IPS-NIHi7 (cell line): ENCODE measurements at regions not wholly inside any gene's neighbourhood (a gene's known extent, or its start where the extent isn't known, plus 50 kb on each side); places are given as distances from the start of the nearest gene placed in this dataset.

ENCODE experiments used
- DNase-seq: peaks from one replicate; pipeline ENCODE4 v3.0.0; 2012; ENCODE audit warnings: mixed read lengths; ENCODE audit errors: extremely low spot score

DNA sequence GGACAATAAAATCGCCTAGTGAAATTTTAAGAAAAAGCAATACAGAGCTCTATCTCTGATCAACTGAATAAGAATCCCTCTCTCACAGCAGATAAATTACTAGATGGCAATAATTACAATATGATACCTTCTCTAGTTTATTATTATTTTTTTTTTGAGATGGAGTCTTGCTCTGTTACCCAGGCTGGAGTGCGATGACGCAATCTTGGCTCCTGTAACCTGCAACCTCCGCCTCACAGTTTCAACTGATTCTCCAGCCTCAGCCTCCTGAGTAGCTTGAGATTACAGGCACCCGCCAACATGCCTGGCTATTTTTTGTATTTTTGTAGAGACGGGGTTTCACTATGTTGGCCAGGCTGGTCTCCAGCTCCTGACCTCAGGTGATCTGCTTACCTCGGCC lies 129.3 kb upstream of the PTCHD4 start:
- no peak for DNase-seq

DNA sequence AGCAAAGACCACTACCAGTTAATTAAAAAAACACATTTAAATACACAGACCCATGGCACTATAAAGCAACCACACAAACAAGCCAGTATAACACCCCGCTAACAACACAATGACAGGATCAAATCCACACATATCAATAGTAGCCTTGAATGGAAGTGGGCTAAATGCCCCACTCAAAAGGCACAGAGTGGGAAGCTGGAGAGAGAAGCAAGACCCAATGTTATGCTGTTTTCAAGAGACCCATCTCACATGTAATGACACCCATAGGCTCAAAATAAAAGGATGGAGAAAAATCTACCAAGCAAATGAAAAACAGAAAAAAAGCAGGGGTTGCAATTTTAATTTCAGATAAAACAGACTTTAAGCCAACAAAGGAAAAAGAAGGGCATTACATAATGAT lies 125.4 kb upstream of the PTCHD4 start:
- DNase-seq = no peak

DNA sequence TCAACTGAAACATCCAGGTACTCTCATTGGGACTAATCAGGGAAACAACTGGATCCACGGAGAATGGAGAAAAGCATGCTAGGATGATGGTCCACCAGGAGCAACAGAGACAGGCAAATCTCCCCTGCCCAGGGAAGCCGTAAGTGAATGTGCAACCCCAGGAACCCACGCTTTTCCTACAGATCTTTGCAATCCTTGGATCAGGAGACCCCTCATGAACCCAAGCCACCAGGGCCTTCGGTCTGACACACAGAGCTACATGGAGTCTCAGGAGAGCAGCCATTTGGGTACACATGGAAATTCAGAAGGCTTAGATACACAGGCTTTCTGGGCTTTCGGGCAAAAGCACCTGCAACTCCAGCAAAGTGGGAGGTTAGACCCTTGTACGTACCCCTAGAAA lies 122.1 kb upstream of the PTCHD4 start:
- no peak for DNase-seq

DNA sequence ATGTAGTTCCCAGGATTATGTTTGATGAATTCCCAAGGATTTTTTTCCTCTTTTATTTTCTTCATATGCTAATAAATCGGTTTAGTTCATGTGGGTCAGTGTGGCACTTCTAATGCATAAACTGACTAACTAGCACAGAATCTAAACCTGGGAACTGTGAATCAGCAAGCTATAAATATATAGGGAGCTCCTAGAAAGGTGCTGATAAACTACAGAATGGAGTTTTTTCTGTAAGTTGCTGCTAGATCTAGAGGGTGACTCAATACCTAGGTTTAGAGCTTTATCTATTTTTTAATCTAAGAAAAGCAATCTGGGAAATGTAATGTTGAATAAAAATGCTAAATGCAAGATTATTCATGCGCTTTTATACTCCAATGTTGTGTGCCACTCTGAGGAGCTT lies 118.8 kb upstream of the PTCHD4 start:
- DNase-seq = no peak

DNA sequence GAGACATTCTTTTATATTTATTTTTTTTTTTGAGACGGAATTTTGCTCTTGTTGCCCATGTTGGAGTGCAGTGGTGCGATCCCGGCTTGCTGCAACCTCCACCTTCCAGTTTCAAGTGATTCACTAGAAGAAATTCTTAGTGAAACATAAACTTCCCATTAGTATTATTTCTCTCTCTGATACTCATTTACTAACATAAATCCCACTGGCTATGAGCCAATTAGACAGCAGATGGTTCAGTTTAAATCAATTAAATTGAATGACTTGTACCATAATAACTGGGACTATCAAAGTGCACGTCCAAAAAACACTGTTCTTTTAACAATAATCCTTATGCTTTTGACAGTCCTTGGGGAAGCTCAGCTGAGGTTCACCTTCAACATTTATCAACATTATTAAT lies 111.2 kb upstream of the PTCHD4 start:
- DNase-seq = no peak

DNA sequence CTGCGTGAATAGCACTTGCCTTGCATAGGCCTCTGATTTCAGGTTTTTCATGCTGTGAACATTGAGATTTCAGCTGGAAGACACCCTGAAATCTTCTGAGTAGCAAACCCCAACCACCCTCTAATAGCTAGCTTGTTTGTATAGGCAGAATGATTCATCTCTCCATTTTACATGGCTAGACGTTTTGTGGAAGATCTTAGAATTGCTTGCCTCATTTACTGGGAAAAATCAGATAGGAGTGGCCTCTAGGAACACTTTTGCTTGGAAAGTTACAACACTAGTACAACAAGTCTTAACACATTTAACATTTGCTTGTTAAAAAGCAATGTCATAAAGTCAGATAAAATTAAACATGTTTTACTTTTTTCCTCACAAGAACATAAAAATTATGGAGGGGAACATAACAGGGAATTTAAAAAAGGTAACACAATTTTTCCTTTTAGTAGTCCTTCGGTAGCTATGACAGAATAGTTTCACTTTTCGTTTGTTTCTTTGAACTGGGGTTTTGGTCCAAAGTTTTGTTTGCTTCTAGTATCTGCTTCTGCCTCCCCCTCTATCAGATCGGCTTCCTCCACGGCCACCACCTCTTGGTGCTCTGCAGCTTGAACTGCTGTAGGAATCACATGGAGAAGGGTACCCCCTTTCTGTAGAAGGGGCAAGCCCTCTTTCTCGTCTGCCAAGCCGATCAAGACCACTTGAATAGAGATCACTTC lies 102.2 kb upstream of the PTCHD4 start:
- DNase-seq = no peak

DNA sequence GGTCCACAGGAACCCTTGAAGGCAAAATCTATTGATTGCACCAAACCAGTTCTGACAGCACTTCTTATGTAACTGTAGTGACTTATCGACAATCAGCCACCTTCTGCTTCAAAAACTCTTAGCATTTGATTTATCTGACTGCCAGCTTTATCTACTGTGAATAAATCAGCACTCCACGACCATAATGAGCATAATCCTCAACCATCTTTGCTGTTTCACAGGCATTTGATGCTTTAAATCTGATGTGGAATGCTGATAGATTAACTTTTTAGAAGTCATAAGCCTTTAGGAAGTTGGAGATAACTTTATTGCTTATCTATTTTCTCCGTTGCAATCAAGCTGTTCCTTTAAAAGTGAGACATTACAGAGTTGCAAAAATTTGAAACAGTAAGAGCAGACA lies 101.5 kb upstream of the PTCHD4 start:
- no peak for DNase-seq

DNA sequence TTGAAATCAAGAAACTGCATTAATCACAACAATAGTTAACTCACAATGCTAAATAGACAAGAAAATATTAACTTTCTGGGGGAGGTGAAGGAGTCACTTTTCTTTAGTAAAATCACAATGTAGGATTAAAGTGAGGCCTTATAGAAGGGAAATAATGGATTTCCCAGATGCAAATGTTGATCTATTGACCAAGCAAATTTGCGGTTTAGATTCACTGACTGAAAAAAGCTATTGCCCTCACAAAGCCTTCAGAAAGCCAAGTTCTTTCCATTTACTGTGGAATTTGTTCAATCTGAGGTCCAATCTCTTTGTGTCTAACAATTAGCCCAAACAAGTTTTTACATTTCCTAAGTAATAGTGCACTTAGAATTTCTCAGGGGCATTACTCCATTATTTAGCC lies 95.1 kb upstream of the PTCHD4 start:
- no peak for DNase-seq

DNA sequence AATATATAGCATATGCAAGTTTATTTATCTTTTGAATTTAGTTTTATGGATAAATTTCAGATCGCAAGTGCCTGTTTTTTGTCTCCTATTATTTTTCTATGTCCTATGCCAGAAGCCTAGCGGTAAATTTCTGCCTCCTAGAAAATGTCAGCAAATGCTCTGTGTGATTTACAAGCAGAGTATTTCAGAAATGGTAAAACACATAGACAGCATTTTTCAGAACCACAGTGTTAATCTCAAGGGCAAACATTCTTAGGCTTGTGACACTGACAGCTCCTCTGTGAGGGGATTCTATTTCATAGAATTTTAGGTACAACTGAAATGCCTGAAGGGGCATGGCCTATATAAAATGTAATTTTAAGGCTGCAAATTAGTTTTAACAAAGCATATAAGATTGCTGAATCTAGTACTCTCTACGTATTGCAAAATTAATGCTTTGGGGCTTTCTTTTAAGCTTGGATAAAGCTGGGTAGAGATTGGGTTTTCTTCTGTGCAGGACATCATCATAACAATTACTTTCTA lies 89.9 kb upstream of the PTCHD4 start:
- DNase-seq = no peak

DNA sequence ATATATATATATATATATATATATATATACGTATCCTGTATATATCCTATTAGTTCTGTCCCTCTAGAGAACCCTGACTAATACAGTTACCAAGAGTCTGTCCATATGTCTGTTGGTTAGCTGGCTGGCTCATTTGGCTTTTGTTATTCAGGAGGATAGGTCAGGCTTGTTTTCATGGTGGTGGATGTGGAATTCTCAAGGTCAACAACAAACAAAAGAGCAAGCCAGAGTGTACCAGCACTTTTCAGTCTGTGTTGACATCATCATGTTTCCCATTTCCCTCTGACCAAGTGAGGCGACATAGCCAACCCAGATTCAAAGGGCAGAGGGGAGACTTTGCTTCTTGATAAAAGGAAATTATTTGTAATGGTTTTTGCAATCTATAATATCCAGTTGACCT lies 88.5 kb upstream of the PTCHD4 start:
- no peak for DNase-seq

DNA sequence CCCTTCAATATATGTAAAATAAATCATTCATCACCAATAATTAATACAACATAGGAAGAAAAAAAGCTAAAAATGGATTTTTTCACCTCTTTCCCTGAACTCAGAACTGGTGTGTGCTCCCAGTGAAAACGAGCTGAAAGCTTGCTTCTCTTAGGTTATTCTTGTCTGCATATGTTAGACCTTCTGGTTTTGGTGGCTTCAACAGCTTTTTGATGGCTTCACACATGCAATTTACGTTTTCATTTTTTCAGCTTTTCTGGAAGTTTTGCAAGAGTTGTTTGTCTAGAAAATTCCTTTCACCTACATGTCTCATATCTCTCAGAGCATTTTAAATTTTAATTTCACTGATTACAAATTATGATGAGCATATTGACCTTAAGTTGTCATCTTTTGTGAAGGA lies 86.9 kb upstream of the PTCHD4 start:
- DNase-seq = no peak

DNA sequence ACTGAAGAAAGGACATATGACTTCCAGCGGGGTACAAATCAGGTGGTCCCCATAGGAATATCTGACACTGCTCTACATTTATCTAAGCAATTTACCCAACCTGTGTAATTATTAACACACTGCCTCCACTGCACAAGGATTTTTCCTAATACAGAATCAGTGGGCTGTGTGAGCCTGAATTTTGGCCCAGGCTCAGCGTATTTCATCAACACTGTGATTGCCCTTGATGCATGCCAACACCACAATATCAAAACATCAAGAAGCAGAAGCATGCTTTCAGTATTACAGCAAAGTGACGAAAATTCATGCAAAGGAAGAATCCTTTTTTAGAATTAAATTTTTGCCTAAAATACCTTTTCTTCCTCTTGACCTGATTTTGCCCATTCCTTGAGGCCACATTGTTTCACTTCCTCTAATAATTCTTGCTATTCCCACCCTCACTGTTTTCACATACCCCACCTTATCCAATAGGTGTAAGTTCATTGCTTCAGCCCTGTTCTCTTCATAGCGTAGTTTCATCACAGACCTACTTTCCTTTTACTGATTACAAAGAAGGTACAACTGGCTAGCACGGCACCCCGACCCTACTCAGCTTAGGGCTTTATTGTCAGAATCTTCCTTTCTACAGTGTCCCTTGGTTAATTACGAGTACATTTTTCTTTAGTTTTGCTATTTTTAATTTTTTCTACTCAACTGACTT lies 83.7 kb upstream of the PTCHD4 start:
- DNase-seq = no peak

DNA sequence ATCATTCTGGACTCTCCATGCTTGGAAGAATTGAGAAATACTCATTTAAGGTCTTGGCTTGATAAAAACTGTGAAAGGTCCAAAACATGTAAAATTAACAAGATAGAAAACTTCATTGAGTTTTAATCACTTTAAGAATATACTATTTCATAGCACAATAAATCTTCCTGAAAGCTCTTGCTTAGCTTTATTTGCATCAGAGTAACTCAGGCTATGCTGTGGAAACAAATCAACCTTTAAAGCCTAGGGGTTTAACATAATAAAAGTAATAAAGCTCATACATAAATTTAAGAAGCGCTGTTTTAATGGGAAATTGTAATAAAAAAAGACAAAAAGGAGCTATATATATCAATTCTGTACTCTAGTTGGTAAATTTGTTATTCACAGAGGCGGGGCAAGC lies 77.2 kb upstream of the PTCHD4 start:
- no peak for DNase-seq

DNA sequence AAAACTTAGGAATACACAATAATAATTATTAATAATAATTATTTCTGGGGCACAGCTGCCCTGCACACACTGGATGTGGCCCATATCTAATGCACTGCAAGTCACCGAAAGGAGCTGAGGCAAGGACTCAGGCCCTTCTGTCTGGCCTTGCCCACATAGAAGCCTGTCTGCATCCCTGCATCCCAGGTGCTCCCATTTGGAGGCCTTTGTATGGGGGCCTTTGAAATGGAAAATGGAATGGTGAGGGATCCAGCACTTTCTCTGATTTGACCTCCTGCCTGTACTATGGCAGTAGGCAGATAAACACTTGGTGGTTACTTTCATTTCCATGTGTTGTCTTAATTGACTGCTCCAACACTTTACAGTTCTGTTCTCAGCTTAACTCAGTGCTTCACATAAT lies 75.7 kb upstream of the PTCHD4 start:
- DNase-seq = peak; percentile 21

DNA sequence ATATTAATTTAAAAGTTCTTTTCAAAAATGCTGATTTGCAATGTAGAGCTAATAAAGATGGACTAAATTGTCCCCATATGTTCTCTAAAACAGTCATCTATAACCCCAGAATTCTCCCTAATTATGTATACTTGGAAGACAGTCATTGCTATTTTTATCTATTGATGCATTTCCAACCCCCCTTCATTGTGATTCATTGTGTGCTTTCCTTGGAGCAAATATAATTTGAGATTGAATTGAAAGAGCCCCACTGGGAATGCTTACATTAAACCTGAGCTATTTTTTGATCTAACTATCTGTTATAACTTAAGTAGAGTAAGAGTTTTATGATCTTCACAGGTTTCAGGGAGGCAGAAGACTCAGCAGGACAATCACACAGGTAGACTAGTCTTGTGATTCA lies 73.7 kb upstream of the PTCHD4 start:
- DNase-seq = no peak

DNA sequence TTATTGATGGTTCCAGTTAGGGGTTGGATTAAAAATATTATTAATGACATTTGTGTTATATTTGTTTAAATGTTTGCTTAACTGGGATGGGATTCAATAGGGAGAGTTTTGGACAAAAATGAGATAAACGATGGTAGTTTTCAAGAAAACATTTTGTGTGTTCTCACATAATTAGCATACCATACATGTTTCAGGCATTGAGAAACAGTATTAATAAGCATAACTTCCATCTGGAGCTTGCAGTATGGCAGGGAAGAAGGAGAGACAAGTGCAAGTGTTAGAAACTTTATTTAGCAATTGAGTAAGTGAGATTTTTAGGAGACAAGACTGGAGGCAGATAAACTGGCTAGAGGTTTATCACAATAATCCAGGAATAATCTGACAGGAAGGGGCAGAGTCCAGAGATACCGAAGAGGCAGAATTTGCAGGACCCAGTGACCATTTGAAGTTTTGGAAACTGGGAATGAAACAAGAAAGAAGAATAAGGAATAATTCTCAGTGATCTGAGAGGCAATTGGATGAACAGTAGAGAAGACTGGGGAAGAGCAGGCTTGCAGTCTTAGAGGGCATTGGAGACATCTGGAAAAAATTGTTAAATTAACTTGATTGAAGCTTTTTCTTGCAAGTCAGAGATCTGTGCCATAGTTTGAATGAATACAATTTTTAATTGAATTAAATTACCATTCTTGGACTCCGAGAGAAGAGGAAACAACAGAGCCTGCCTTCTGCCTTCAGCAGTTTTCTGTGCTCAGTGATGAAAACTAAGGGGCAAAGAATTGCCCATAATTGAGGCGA lies 73.0 kb upstream of the PTCHD4 start:
- DNase-seq = no peak

DNA sequence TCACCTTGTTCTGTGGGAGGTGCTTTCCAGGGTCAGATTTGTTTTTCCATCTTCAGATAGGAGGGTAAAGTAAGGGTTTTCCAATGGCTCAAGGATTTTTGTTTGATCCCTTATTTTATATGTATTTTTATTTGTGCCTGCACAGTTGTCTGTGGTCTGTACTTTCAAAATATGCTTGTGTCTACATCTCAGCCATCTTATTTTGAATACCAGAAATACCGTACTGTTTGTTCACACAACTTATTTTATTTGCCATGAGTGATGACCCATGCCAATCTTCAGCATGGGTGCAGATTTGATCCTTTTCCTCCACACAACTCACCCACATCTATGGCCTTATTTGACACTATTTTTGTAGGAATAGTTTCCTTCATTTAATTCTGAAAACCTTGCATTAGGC lies 72.2 kb upstream of the PTCHD4 start:
- no peak for DNase-seq

DNA sequence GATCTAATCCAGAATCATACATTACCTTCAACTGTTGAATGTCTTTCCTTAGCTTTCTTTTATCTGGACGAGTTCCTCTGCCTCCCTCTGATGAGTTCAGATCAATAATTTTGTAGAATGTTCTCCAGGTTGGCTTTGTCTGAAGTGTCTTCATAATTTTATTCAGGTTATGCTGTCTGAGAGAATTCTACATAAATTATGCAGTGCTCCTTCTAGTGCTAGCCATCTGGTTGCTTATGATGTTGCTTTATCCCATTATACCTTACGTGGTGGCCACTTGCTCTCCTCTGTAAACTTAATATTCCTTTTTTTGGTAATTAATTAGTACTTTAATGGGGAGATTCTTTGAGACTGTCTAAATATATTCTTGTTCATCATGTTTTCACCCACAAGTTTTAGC lies 67.7 kb upstream of the PTCHD4 start:
- DNase-seq = no peak

DNA sequence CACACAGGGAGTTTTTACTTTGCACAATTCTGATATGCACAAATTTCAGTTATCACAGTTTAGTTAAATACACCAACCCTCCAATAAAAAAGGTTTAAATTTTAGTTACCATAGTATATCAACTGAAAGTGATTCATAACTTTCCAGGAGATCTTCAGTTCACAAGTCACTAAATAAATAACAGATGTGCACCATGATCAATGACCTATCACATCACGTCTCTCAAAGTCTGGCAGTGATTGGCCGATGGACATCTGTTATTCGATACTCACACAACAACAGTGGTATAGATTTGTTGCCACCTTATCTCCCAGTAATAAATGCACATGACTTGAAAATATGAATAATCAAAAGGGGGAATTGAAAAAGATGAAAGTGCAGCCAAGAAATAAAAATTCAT lies 66.8 kb upstream of the PTCHD4 start:
- DNase-seq = no peak

DNA sequence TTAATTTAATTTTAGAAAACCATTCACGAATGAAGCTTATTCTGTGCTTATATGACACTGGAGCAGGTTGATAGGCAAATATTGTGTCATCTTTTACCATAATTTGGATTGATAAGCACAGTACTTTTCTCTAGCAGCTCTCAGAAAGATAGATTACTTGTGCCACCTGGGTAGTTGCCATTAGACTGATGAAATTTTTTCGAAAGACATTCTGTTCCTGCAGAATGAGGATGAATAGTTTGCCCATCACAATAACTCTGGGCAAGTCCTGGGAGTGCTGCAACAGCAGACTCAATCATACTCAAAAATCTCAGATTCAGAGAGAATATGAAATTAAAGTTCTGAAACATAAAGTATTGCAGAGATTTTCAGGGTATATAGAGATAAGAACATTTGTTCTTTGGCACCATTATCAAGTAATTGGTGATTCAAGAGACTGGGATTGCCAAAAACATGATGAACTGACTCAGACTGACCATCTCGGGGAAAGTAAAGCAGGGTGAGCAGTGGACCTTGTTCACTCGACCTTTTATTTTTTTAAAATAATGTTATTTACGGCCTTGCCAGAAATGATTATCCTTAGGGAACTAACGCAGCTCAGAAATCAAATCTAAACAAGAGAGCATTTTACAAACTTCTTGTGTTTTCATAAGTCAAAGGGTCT lies 65.8 kb upstream of the PTCHD4 start:
- no peak for DNase-seq

DNA sequence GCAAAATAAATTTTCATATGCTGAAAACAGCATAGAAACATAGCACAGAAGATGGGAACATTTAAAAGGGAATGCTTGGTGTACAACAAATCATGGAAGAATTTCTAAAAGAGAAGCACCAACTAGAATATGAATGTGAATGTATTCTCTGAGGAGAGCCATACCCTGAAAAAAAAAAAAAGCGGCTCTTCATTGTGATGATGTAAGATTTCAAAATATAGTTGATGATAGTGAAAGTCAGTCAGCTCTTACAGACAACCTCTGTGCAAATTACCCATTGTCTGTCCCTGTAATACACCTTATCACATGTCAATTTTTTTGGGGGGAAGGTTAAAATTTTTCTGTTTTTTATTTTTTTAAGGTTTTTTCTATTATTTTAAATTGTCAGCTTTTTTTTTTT lies 58.6 kb upstream of the PTCHD4 start:
- no peak for DNase-seq
